CD4-positive, alpha-beta T cell treated with Interleukin-6 at 100 ng/mL for 8 hours (primary cell): ENCODE measurements at regions not wholly inside any gene's neighbourhood (a gene's known extent, or its start where the extent isn't known, plus 50 kb on each side); places are given as distances from the start of the nearest gene placed in this dataset.
"Not testable (repeated sequence)": the region's sequence is repeated elsewhere in the genome, so short reads cannot be mapped to it uniquely, and the experiment has no call there.

Experiments
- DNase-seq: peaks from one replicate; pipeline ENCODE4 v3.0.0-alpha.2; 2020; ENCODE audit warnings: mixed read lengths, low spot score

GRCh38 chr2:133885847-133886246 lies 317.6 kb upstream of the NCKAP5 start:
- no peak for DNase-seq

- peak; percentile 38 for DNase-seq
These were observed 318.7 kb upstream of the NCKAP5 start for GRCh38 chr2:133886735-133887675.

GRCh38 chr2:133887676-133888040 lies 319.4 kb upstream of the NCKAP5 start:
- no peak for DNase-seq

- no peak for DNase-seq
These were observed 319.8 kb upstream of the NCKAP5 start for GRCh38 chr2:133888107-133888506.

GRCh38 chr2:133888621-133889219 lies 320.5 kb upstream of the NCKAP5 start:
- DNase-seq = no peak

- no peak for DNase-seq
These were observed 324.2 kb upstream of the NCKAP5 start for GRCh38 chr2:133892352-133892913.

GRCh38 chr2:133894429-133894828 lies 326.2 kb upstream of the NCKAP5 start:
- DNase-seq = no peak

GRCh38 chr2:133897838-133898237 lies 329.6 kb upstream of the NCKAP5 start:
- DNase-seq = not testable (repeated sequence)

- no peak for DNase-seq
These were observed 332.6 kb upstream of the NCKAP5 start for GRCh38 chr2:133900909-133901308.

GRCh38 chr2:133906396-133906795 lies 338.1 kb upstream of the NCKAP5 start:
- no peak for DNase-seq

- no peak for DNase-seq
These were observed 338.7 kb upstream of the NCKAP5 start for GRCh38 chr2:133906926-133907325.

GRCh38 chr2:133908171-133908570 lies 339.9 kb upstream of the NCKAP5 start:
- no peak for DNase-seq

GRCh38 chr2:133918141-133918540 lies 335.7 kb upstream of the MGAT5 start:
- DNase-seq = no peak

- no peak for DNase-seq
These were observed 334.6 kb upstream of the MGAT5 start for GRCh38 chr2:133919285-133919684.

GRCh38 chr2:133927894-133928293 lies 326.0 kb upstream of the MGAT5 start:
- no peak for DNase-seq

- DNase-seq = no peak
These were observed 317.8 kb upstream of the MGAT5 start for GRCh38 chr2:133936096-133936495.

- no peak for DNase-seq
These were observed 317.3 kb upstream of the MGAT5 start for GRCh38 chr2:133936601-133937000.

GRCh38 chr2:133937669-133938068 lies 316.2 kb upstream of the MGAT5 start:
- no peak for DNase-seq

GRCh38 chr2:133940134-133940533 lies 313.7 kb upstream of the MGAT5 start:
- DNase-seq = no peak

- no peak for DNase-seq
These were observed 312.2 kb upstream of the MGAT5 start for GRCh38 chr2:133941666-133942065.

GRCh38 chr2:133942398-133942797 lies 311.5 kb upstream of the MGAT5 start:
- DNase-seq = no peak

- no peak for DNase-seq
These were observed 310.8 kb upstream of the MGAT5 start for GRCh38 chr2:133943108-133943507.

- no peak for DNase-seq
These were observed 308.8 kb upstream of the MGAT5 start for GRCh38 chr2:133945089-133945488.
